IMR-90 (cell line): ENCODE measurements at regions not wholly inside any gene's neighbourhood (a gene's known extent, or its start where the extent isn't known, plus 50 kb on each side); places are given as distances from the start of the nearest gene placed in this dataset.

ENCODE experiments used
- ATAC-seq: fragments of 200-7000 bp; cut with Tn5 transposase; 2 replicates; pipeline ENCODE4 v1.9.1; 2020; ENCODE audit warnings: low read depth, mild to moderate bottlenecking, moderate library complexity
- BruUV-seq: library from RNA; stranded (reverse); fragments of 400-500 nt; replicated peaks from 2 replicates; lab custom pipeline; 2021; lab: Mats Ljungman, UMichigan
- CTCF ChIA-PET: fragments of 300-600 bp; formaldehyde crosslinking; extraction: SDS; loops from one replicate; lab custom pipeline; 2021; ENCODE audit warnings: antibody characterized with exemption; lab: Yijun Ruan, JAX
- POLR2A ChIA-PET: fragments of 300-600 bp; sonication (Branson Sonifier 250); formaldehyde crosslinking; loops from one replicate; lab custom pipeline; 2022; ENCODE audit warnings: antibody characterized with exemption; ENCODE audit not compliant: unreplicated experiment; lab: Charles Lee
- DNase-seq: peaks from one replicate; pipeline ENCODE4 v3.0.0; 2013
- H2AFZ ChIP-seq: replicated peaks from 2 replicates; pipeline ENCODE3; 2013; ENCODE audit warnings: low read length, mild to moderate bottlenecking; ENCODE audit not compliant: poor library complexity
- H2AK5ac ChIP-seq: 2 replicates; pipeline ENCODE4 v1.6.1; 2013; ENCODE audit warnings: low read depth, low read length, inconsistent platforms
- H2AK9ac ChIP-seq: replicated peaks from 2 replicates; pipeline ENCODE3; 2013; ENCODE audit warnings: mild to moderate bottlenecking, low read depth, low read length, moderate library complexity; ENCODE audit not compliant: poor library complexity
- H2BK120ac ChIP-seq: 2 replicates; pipeline ENCODE4 v1.6.1; 2013; ENCODE audit warnings: low read depth, low read length, inconsistent platforms
- H2BK15ac ChIP-seq: 3 replicates; pipeline ENCODE4 v1.6.1; 2013; ENCODE audit warnings: low read depth, low read length, inconsistent platforms
- H2BK20ac ChIP-seq: 2 replicates; pipeline ENCODE4 v1.6.1; 2013; ENCODE audit warnings: low read depth, mild to moderate bottlenecking, inconsistent platforms, low read length, moderate library complexity
- H2BK5ac ChIP-seq: 2 replicates; pipeline ENCODE4 v1.6.1; 2013; ENCODE audit warnings: mild to moderate bottlenecking, low read depth, low read length, inconsistent platforms; ENCODE audit not compliant: poor library complexity, severe bottlenecking
- H3K14ac ChIP-seq: replicated peaks from 2 replicates; pipeline ENCODE4 v1.6.1; 2013; ENCODE audit warnings: low read depth, low read length, inconsistent platforms
- H3K18ac ChIP-seq: 2 replicates; pipeline ENCODE4 v1.6.1; 2013; ENCODE audit warnings: low read depth, low read length, control low read depth
- H3K23ac ChIP-seq: 2 replicates; pipeline ENCODE4 v1.6.1; 2013; ENCODE audit warnings: low read depth, low read length, inconsistent platforms
- H3K27ac ChIP-seq: 2 replicates; pipeline ENCODE4 v1.5.1; 2013; ENCODE audit warnings: mild to moderate bottlenecking, control low read depth, low read length; ENCODE audit not compliant: insufficient read depth
- H3K27me3 ChIP-seq: 2 replicates; pipeline ENCODE4 v1.6.1; 2013; ENCODE audit warnings: low read length; ENCODE audit not compliant: control insufficient read depth, insufficient read depth
- H3K36me3 ChIP-seq: 2 replicates; pipeline ENCODE4 v1.6.1; 2013; ENCODE audit warnings: low read length, mixed read lengths; ENCODE audit not compliant: control insufficient read depth, insufficient read depth
- H3K4ac ChIP-seq: 2 replicates; pipeline ENCODE4 v1.6.1; 2013; ENCODE audit warnings: low read depth, low read length, inconsistent platforms
- H3K4me1 ChIP-seq: 2 replicates; pipeline ENCODE4 v1.6.1; 2013; ENCODE audit warnings: low read length, mixed read lengths; ENCODE audit not compliant: control insufficient read depth, insufficient read depth
- H3K4me2 ChIP-seq: 2 replicates; pipeline ENCODE4 v1.6.1; 2013; ENCODE audit warnings: low read depth, mild to moderate bottlenecking, control low read depth, low read length, moderate library complexity
- H3K4me3 ChIP-seq: 2 replicates; pipeline ENCODE4 v1.5.1; 2013; ENCODE audit warnings: low read depth, mild to moderate bottlenecking, control low read depth, low read length, moderate library complexity; ENCODE audit not compliant: insufficient read depth
- H3K56ac ChIP-seq: 2 replicates; pipeline ENCODE4 v1.6.1; 2013; ENCODE audit warnings: low read length, inconsistent platforms; ENCODE audit not compliant: insufficient read depth; ENCODE audit errors: extremely low read depth
- H3K79me1 ChIP-seq, 2 experiments: 2 replicates each; pipeline ENCODE4 v1.6.1; 2013; ENCODE audit warnings: low read length in 2 of 2, inconsistent platforms in 1 of 2, low read depth in 1 of 2
- H3K9ac ChIP-seq: 2 replicates; pipeline ENCODE4 v1.6.1; 2013; ENCODE audit warnings: low read depth, low read length, control low read depth
- H3K9me1 ChIP-seq: 2 replicates; pipeline ENCODE4 v1.6.1; 2013; ENCODE audit warnings: low read length, inconsistent platforms; ENCODE audit not compliant: insufficient read depth
- H3K9me3 ChIP-seq: 2 replicates; pipeline ENCODE4 v1.6.1; 2013; ENCODE audit warnings: low read length; ENCODE audit not compliant: control insufficient read depth, insufficient read depth
- H4K20me1 ChIP-seq: 2 replicates; pipeline ENCODE4 v1.6.1; 2013; ENCODE audit warnings: low read length, inconsistent platforms; ENCODE audit not compliant: insufficient read depth
- H4K5ac ChIP-seq: 2 replicates; pipeline ENCODE4 v1.6.1; 2013; ENCODE audit warnings: mild to moderate bottlenecking, low read depth, low read length, control low read depth
- H4K8ac ChIP-seq, 2 experiments: 2 replicates each; pipeline ENCODE4 v1.6.1; 2013; ENCODE audit warnings: low read depth in 2 of 2, low read length in 2 of 2, control low read depth in 1 of 2, inconsistent platforms in 1 of 2
- H4K91ac ChIP-seq: 2 replicates; pipeline ENCODE4 v1.6.1; 2013; ENCODE audit warnings: low read depth, low read length, inconsistent platforms; ENCODE audit not compliant: insufficient read depth
- BHLHE40 ChIP-seq: fragments of 150-350 bp; IDR thresholded peaks from 2 replicates; pipeline ENCODE4 v1.6.1; 2016; ENCODE audit warnings: mild to moderate bottlenecking, low read depth, low read length
- CEBPB ChIP-seq: IDR thresholded peaks from 2 replicates; pipeline ENCODE4 v1.6.1; 2012; ENCODE audit warnings: low read depth, low read length, improper control_type of control experiment
- CHD1 ChIP-seq: IDR thresholded peaks from 2 replicates; pipeline ENCODE4 v1.6.1; 2012; ENCODE audit warnings: low read depth, low read length, improper control_type of control experiment
- FOS ChIP-seq: fragments of 150-350 bp; IDR thresholded peaks from 2 replicates; pipeline ENCODE4 v1.6.1; 2016; ENCODE audit warnings: low read depth, low read length
- MAFK ChIP-seq: IDR thresholded peaks from 2 replicates; pipeline ENCODE4 v1.6.1; 2012; ENCODE audit warnings: low read depth, low read length, improper control_type of control experiment
- MAZ ChIP-seq: IDR thresholded peaks from 2 replicates; pipeline ENCODE4 v1.6.1; 2012; ENCODE audit warnings: low read depth, mild to moderate bottlenecking, low read length, improper control_type of control experiment, moderate library complexity, borderline replicate concordance
- MXI1 ChIP-seq: IDR thresholded peaks from 2 replicates; pipeline ENCODE4 v1.6.1; 2012; ENCODE audit warnings: low read depth, mild to moderate bottlenecking, low read length, moderate library complexity, borderline replicate concordance
- NFE2L2 ChIP-seq: fragments of 150-350 bp; IDR thresholded peaks from 2 replicates; pipeline ENCODE4 v1.6.1; 2016; ENCODE audit warnings: low read depth, mild to moderate bottlenecking, low read length
- RAD21 ChIP-seq: IDR thresholded peaks from 2 replicates; pipeline ENCODE4 v1.6.1; 2012; ENCODE audit warnings: low read length, improper control_type of control experiment
- RCOR1 ChIP-seq: IDR thresholded peaks from 2 replicates; pipeline ENCODE4 v1.6.1; 2012; ENCODE audit warnings: mild to moderate bottlenecking, low read length, improper control_type of control experiment; ENCODE audit not compliant: insufficient replicate concordance
- RFX5 ChIP-seq: IDR thresholded peaks from 2 replicates; pipeline ENCODE4 v1.8.0; 2012; ENCODE audit warnings: low read depth, mild to moderate bottlenecking, low read length, moderate library complexity
- SMC3 ChIP-seq: fragments of 150-350 bp; IDR thresholded peaks from 2 replicates; pipeline ENCODE4 v1.6.1; 2016; ENCODE audit warnings: low read depth, mild to moderate bottlenecking, antibody characterized with exemption, low read length, moderate library complexity
- USF2 ChIP-seq: fragments of 150-350 bp; IDR thresholded peaks from 2 replicates; pipeline ENCODE4 v1.6.1; 2017; ENCODE audit warnings: mild to moderate bottlenecking, antibody characterized with exemption, low read length, low read depth
- WGBS, 2 experiments: methylation state at CpG; one replicate each; pipeline versions ENCODE4 v1.1.5 to v1.1.7; 2013; ENCODE audit warnings: missing lambda C conversion rate in 2 of 2; ENCODE audit not compliant: insufficient read length in 1 of 2; ENCODE audit errors: extremely low coverage in 2 of 2; 5-methylcytosine and 5-hydroxymethylcytosine counted together
- dilution Hi-C: fragments of 300-500 bp; cut with HindIII; formaldehyde crosslinking; loops from one replicate; pipeline ENCODE4 v1.14.3; 2018; ENCODE audit warnings: low sequenced_read_pairs; ENCODE audit not compliant: unreplicated experiment
- in situ Hi-C: fragments of 300-500 bp; cut with MboI; formaldehyde crosslinking; loops from 3 replicates; pipeline ENCODE4 v1.14.3; 2019; ENCODE audit warnings: low sequenced_read_pairs, inconsistent platforms, mixed read lengths
- intact Hi-C: fragments of 100-400 bp; cut with micrococcal nuclease; formaldehyde crosslinking; loops from 2 replicates; pipeline ENCODE4 v1.10.0; 2022
- TF ChIP-seq, protein P1 (sequence below): conservative IDR thresholded peaks from 2 replicates; pipeline ENCODE4 v1.5.1; 2012; ENCODE audit warnings: mild to moderate bottlenecking, low read depth, low read length, improper control_type of control experiment
- TF ChIP-seq, protein P2 (sequence below): fragments of 150-350 bp; IDR thresholded peaks from 2 replicates; pipeline ENCODE4 v1.6.1; 2016; ENCODE audit warnings: low read depth, mild to moderate bottlenecking, low read length, moderate library complexity, borderline replicate concordance

DNA sequence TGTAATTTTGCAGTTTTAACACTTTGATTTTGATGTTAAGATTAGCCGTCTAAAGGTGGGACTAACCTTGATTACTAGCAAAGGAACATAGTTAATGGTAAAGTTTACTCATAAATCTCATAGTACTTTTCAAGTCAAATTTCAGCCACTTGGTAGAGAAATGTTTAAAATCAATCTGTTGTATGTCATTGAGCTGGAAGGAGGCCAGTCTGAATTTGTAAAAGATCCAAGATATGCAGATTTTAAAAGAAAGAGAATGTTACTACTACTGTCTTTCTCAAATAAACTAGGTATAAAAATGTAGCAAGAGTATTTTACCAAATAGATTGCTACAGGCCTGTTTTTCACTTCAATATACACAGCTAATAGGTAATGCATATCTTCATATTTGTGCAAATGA is 600.8 kb upstream of the SEL1L start:
- DNase-seq: no peak
- no peak overlapping the region for H3K4ac ChIP-seq
- POLR2A ChIA-PET: no interaction called here
- H4K20me1 ChIP-seq: no peaks in the 10 kb centered on the region
- no peak overlapping the region for H2AK9ac ChIP-seq
- no peak overlapping the region for H3K18ac ChIP-seq
- H2BK20ac ChIP-seq: no peak overlapping the region
- H4K5ac ChIP-seq: no peak overlapping the region
- H3K4me1 ChIP-seq: no peaks in the 10 kb centered on the region
- no peak overlapping the region for H3K14ac ChIP-seq
- H3K56ac ChIP-seq: no peak overlapping the region
- dilution Hi-C loops (no loop called here), intact Hi-C loops (no loop called here), in situ Hi-C loops (no loop called here)
- H3K27ac ChIP-seq: no peak overlapping the region
- no peak overlapping the region for H4K91ac ChIP-seq
- peaks cover 6% of the 10 kb centered on the region for H3K9me3 ChIP-seq
- no peaks in the 10 kb centered on the region for H3K9me1 ChIP-seq
- H3K27me3 ChIP-seq: no peaks in the 10 kb centered on the region
- H3K4me3 ChIP-seq: no peak overlapping the region
- CTCF ChIA-PET: no interaction called here
- BruUV-seq: no TSS peak
- H3K36me3 ChIP-seq: no peaks in the 10 kb centered on the region
- H2BK15ac ChIP-seq: no peak overlapping the region
- WGBS, 2 experiments: no CpG with 5 or more reads among the region's 1 CpG
- no peak overlapping the region for H2BK5ac ChIP-seq
- no peak overlapping the region for H3K23ac ChIP-seq
- TF ChIP-seq, protein P1, sequence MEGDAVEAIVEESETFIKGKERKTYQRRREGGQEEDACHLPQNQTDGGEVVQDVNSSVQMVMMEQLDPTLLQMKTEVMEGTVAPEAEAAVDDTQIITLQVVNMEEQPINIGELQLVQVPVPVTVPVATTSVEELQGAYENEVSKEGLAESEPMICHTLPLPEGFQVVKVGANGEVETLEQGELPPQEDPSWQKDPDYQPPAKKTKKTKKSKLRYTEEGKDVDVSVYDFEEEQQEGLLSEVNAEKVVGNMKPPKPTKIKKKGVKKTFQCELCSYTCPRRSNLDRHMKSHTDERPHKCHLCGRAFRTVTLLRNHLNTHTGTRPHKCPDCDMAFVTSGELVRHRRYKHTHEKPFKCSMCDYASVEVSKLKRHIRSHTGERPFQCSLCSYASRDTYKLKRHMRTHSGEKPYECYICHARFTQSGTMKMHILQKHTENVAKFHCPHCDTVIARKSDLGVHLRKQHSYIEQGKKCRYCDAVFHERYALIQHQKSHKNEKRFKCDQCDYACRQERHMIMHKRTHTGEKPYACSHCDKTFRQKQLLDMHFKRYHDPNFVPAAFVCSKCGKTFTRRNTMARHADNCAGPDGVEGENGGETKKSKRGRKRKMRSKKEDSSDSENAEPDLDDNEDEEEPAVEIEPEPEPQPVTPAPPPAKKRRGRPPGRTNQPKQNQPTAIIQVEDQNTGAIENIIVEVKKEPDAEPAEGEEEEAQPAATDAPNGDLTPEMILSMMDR: no peak
- TF ChIP-seq RCOR1 (no peak), NFE2L2 (no peak), MXI1 (no peak), RFX5 (no peak), BHLHE40 (no peak), CEBPB (no peak), CHD1 (no peak), RAD21 (no peak), MAZ (no peak), USF2 (no peak), MAFK (no peak), SMC3 (no peak), FOS (no peak)
- TF ChIP-seq, protein P2, sequence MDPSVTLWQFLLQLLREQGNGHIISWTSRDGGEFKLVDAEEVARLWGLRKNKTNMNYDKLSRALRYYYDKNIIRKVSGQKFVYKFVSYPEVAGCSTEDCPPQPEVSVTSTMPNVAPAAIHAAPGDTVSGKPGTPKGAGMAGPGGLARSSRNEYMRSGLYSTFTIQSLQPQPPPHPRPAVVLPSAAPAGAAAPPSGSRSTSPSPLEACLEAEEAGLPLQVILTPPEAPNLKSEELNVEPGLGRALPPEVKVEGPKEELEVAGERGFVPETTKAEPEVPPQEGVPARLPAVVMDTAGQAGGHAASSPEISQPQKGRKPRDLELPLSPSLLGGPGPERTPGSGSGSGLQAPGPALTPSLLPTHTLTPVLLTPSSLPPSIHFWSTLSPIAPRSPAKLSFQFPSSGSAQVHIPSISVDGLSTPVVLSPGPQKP: no peak
- no peaks in the 10 kb centered on the region for H3K79me1 ChIP-seq
- no peak overlapping the region for H3K4me2 ChIP-seq
- H3K9ac ChIP-seq: no peak overlapping the region
- no peak for ATAC-seq
- no peak overlapping the region for H2BK120ac ChIP-seq
- no peak overlapping the region for H2AK5ac ChIP-seq
- H2AFZ ChIP-seq: no peak overlapping the region
- H4K8ac ChIP-seq: no peak overlapping the region
